Spleen (tissue), 7 donors: ENCODE measurements at regions not wholly inside any gene's neighbourhood (a gene's known extent, or its start where the extent isn't known, plus 50 kb on each side); places are given as distances from the start of the nearest gene placed in this dataset.

Source experiments
- POLR2A ChIP-seq, 3 donors: fragments of 450-650 bp; IDR thresholded peaks; one replicate each; pipeline ENCODE4 v1.5.1; 2017; ENCODE audit warnings: antibody characterized with exemption in 3 of 3, mild to moderate bottlenecking in 1 of 3
- TF ChIP-seq, protein P1 (sequence below), 11 experiments: fragments of 200-600 bp in 7 of 11; fragments of 450-650 bp in 4 of 11; sonication (generic) in 4 of 11; IDR thresholded peaks in 8 of 11; conservative IDR thresholded peaks in 3 of 11; 1 replicate in 7 of 11; 2 replicates in 4 of 11; pipeline versions ENCODE4 v1.4.0 to v1.8.0; 2016 to 2021; ENCODE audit warnings: antibody characterized with exemption in 11 of 11, inconsistent platforms in 4 of 11, mild to moderate bottlenecking in 1 of 11
- donor health status: DM: no; HTN: no; CAD: no; lungs with moderate emphysema.
- donor health status: DM: no; HTN: no; CAD: no.
- donor health status: DM: no; HTN: no; CAD: no.

DNA sequence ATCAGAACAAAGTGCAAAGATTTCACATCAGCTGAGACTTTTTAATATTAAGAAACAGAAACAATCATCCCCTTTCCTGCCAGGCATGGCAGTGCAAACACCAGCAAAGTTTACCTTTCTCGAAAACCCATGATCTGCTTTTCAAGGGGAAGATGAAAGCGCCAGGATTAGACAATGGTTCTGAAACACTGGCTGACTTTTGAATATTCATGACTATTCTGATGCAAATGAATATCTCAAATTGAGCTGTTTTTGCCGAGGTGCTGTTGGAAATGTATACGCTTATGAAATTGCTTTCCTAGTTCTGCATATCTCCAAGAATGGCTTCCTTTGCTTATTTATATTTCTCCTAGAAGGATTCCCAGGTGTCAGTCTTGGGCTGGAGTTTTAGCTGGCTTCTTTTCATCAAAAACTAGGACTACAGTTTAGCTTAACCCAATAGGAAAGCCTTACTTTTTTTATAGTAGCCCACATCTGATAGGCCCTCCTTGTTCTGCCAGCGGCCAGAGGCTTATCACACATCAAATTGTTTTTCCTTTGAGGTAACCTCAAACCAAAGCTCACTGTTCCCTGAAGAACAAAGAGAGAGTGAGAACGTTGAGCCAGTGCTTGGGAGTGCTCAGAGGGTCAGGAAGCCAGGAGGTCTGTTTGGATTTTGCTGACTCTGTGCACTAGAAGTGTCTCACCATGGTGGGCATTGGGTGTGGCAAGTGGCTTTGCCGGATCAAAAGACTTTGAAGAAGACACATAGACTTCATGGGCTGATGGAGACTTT is 74.0 kb upstream of the PLCL2 start:
- TF ChIP-seq, protein P1, sequence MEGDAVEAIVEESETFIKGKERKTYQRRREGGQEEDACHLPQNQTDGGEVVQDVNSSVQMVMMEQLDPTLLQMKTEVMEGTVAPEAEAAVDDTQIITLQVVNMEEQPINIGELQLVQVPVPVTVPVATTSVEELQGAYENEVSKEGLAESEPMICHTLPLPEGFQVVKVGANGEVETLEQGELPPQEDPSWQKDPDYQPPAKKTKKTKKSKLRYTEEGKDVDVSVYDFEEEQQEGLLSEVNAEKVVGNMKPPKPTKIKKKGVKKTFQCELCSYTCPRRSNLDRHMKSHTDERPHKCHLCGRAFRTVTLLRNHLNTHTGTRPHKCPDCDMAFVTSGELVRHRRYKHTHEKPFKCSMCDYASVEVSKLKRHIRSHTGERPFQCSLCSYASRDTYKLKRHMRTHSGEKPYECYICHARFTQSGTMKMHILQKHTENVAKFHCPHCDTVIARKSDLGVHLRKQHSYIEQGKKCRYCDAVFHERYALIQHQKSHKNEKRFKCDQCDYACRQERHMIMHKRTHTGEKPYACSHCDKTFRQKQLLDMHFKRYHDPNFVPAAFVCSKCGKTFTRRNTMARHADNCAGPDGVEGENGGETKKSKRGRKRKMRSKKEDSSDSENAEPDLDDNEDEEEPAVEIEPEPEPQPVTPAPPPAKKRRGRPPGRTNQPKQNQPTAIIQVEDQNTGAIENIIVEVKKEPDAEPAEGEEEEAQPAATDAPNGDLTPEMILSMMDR (IDR thresholded peaks at IDR 0.05 in 8 of 11, conservative IDR thresholded peaks at IDR 0.05 in 3 of 11): no peak
- no peak for TF ChIP-seq POLR2A (IDR thresholded peaks at IDR 0.05)
